Eye (tissue), 1 donor: ENCODE measurements at regions not wholly inside any gene's neighbourhood (a gene's known extent, or its start where the extent isn't known, plus 50 kb on each side); places are given as distances from the start of the nearest gene placed in this dataset.
"Not testable (repeated sequence)": the region's sequence is repeated elsewhere in the genome, so short reads cannot be mapped to it uniquely, and the experiment has no call there.

Experiments
- DNase-seq: peaks from one replicate; pipeline ENCODE4 v3.0.0-alpha.2; 2015

DNA sequence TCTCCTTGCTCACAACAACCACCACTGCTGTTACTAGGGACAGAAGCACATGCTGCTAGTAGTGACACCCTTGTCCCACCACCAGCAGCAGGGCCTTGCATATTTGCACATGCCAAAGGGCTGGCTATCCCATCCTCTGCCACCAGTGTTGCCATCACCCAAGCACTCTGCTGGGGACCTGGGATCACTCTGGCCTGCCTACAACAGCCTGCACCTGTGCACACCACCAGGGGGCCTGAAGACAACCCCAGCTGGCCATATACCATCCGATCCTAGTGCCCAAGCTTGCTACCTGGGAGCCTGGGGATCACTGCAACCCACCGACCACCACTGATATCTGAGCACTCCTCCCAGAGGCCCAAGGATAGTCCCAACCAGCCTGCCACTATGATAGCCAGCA, 99.9 kb upstream of the FANCL start:
- DNase-seq, result no peak

- no peak for DNase-seq
Observed at GRCh38 chr2:58339548-58340243, 98.6 kb upstream of the FANCL start.

DNA sequence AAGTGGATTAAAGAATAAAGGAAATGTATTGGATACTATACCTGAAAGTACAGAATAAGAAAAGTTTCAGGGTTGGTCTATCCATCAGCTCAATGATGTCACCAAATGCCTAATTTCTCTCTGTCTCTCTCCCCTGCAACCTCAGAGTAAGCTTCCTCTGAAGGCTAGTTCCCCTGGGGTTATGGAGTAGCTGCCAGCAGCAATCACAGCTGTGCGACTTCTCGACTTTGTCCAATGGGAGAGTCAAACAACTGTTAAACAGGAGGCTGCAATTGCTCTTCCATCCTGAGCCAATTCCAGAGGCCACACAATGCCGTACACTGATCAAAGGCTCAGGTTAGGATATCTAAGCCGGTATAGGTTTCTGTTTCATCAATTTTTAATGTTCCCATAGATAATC, 95.3 kb upstream of the FANCL start:
- DNase-seq, result peak; percentile 52

DNA sequence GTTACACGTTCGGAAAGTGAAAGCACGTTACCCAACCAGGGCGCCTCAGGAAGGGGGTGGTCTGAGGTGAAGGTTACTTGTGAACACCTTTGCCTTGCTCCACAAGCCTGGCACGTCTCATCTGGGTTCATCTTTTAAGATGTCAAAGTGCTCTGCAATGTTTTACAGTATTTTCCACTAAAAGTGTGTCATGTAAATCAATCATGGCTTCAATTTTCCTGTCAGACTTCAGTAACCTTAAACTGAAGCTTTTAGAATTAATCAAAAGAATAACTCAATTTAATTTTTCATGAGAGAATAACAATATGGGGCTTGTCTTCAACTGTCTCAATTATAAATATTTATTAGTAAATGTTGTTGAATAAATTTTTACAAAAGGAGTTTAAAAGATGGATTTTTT, 93.3 kb upstream of the FANCL start:
- no peak for DNase-seq

DNA sequence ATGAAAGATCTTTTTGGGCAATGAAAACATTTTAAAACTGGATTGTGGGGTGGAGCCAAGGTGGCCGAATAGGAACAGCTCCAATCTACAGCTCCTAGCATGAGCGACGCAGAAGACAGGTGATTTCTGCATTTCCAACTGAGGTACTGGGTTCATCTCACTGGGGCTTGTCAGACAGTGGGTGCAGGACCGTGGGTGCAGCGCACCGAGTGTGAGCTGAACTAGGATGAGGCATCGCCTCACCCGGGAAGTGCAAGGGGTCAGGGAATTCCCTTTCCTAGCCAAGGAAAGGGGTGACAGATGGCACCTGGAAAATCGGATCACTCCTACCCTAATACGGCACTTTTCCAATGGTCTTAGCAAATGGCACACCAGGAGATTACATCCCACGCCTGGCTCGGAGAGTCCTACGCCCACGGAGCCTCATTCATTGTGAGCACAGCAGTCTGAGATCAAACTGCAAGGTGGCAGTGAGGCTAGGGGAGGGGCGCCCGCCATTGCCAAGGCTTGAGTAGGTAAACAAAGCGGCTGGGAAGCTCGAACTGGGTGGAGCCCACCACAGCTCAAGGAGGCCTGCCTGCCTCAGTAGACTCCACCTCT, 84.3 kb upstream of the FANCL start:
- not testable (repeated sequence) for DNase-seq

DNA sequence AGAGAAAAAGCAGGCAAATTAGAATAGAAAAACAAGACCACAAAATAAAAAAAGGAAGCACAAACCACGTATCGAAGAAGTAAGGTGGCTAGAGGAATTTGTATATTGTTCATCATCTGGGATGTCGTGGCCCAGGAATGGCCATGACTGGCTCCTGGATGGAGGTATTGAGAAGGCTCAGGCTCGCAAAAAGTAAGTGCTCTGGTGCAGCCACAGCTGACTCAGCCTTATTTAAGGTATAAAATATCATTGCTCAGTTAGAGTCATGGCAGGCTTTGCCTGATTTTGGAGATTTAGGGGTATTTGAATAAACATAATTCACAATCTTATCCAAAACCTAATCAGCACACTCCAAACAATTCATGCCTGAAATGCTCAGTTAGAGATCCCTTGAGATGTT, 78.4 kb upstream of the FANCL start:
- no peak for DNase-seq

DNA sequence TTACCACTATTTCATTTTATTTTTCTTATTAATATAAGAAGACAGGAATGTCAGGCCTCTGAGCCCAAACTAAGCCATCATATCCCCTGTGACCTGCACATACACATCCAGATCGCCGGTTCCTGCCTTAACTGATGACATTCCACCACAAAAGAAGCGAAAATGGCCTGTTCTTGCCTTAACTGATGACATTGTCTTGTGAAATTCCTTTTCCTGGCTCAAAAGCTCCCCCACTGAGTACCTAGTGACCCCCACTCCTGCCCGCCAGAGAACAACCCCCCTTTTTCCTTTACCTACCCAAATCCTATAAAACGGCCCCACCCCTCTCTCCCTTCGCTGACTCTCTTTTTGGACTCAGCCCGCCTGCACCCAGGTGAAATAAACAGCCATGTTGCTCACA, 77.8 kb upstream of the FANCL start:
- not testable (repeated sequence) for DNase-seq

DNA sequence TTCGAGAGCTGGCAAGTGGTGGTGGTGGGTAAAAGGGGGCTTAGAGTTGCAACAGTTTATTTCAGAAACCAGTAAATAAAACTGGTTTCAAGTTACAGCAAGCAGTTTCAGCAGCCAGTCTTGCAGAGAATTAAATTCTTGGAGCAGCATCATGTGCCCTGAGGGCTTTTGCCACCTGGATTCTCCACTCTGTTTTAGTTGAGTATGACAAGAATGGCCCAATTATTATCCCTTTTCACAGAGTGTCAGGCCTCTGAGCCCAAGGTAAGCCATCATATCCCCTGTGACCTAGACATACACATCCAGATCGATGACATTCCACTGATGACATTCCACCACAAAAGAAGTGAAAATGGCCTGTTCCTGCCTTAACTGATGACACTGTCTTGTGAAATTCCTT, 72.8 kb upstream of the FANCL start:
- no peak for DNase-seq

- peak; percentile 14 for DNase-seq
Observed at GRCh38 chr2:58308435-58308834, 67.3 kb upstream of the FANCL start.

DNA sequence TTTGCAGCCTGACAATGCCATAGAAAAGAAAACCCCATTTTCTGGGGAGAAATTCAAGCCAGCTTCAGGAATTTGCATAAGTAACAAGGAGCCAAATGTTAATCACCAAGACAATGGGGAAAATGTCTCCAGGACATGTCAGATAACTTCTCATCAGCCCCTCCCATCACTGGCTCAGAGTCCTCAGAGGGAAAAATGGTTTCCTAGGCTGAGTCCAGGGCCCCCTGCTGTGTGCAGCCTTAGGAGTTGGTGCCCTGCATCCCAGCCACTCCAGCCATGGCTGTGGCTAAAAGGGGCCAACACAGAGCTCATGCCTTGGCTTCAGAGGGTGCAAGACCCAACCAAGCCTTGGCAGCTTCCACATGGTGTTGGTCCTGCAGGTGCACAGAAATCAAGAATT, 63.7 kb upstream of the FANCL start:
- DNase-seq, result no peak

GRCh38 chr2:58299123-58299522, 58.0 kb upstream of the FANCL start:
- no peak for DNase-seq

- no peak for DNase-seq
Observed at GRCh38 chr2:58293056-58293455, 51.9 kb upstream of the FANCL start.

DNA sequence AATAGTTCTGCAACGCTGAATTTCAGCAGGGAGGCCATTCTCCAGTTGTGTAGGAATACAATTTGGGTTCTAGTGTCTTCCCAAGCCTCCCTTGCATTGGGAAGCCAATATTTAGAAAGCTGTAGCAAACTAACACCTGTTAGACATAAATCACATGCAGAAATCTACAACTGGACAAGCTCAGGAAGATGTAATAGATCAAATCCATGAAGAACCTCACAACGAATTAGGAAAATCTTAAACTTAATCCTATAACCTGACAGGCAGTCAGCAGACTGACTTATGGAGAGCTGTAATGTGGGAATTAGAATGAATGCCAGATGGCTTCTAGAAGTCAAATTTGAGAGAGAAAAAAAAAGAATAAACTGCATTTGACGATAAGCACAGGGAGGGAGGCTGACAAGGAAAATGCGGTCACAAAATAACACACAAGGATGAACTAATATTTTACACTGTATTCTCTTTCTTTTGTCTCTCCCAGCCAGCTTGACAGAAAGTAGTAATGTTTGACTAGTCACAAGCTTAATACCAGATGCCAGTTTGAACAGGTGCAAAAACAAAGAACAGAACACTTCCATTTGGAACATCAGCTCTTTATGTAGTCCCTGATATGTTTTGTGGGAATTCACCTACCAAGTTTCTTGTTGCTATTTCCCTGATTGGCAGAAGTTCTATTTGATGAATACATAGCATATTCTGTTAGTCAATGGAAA, 50.8 kb upstream of the FANCL start:
- no peak for DNase-seq
